Astrocyte (in vitro differentiated cells and primary cell): ENCODE measurements at regions not wholly inside any gene's neighbourhood (a gene's known extent, or its start where the extent isn't known, plus 50 kb on each side); places are given as distances from the start of the nearest gene placed in this dataset.

Source experiments
- DNase-seq: peaks from one replicate; pipeline ENCODE4 v3.0.0-alpha.2; 2010; ENCODE audit warnings: low read depth
- FAIRE-seq: peaks from 2 replicates; lab custom pipeline; 2011; peaks lifted over from hg19 to GRCh38; lab: Jason Lieb, UNC
- H2AFZ ChIP-seq: 2 replicates; pipeline ENCODE4 v1.6.0; 2012; ENCODE audit warnings: low read depth, low read length, inconsistent platforms
- H3K27ac ChIP-seq: 2 replicates; pipeline ENCODE4 v1.5.1; 2011; ENCODE audit warnings: low read depth, low read length, inconsistent platforms
- H3K27me3 ChIP-seq: 2 replicates; pipeline ENCODE4 v1.6.0; 2011; ENCODE audit warnings: low read length, inconsistent platforms; ENCODE audit not compliant: insufficient read depth
- H3K36me3 ChIP-seq: 2 replicates; pipeline ENCODE4 v1.5.1; 2011; ENCODE audit warnings: low read length, inconsistent platforms; ENCODE audit not compliant: insufficient read depth
- H3K4me1 ChIP-seq: 2 replicates; pipeline ENCODE4 v1.5.1; 2011; ENCODE audit warnings: low read length, inconsistent platforms; ENCODE audit not compliant: insufficient read depth
- H3K4me2 ChIP-seq: 2 replicates; pipeline ENCODE4 v1.6.0; 2012; ENCODE audit warnings: low read length, inconsistent platforms
- H3K4me3 ChIP-seq: 2 replicates; pipeline ENCODE4 v1.5.1; 2011; ENCODE audit warnings: low read depth, mild to moderate bottlenecking, low read length, inconsistent platforms; ENCODE audit not compliant: insufficient read depth
- H3K79me2 ChIP-seq: 2 replicates; pipeline ENCODE4 v1.6.0; 2012; ENCODE audit warnings: mild to moderate bottlenecking, low read length, inconsistent platforms; ENCODE audit not compliant: insufficient read depth
- H3K9ac ChIP-seq: 2 replicates; pipeline ENCODE4 v1.6.0; 2012; ENCODE audit warnings: mild to moderate bottlenecking, low read length, inconsistent platforms
- H3K9me3 ChIP-seq: 2 replicates; pipeline ENCODE4 v1.5.1; 2012; ENCODE audit warnings: low read depth, mild to moderate bottlenecking, low read length, inconsistent platforms; ENCODE audit not compliant: insufficient read depth
- H4K20me1 ChIP-seq: 2 replicates; pipeline ENCODE4 v1.6.0; 2012; ENCODE audit warnings: low read length, inconsistent platforms; ENCODE audit not compliant: insufficient read depth
- H3K27ac Mint-ChIP-seq: one replicate; pipeline ENCODE4 v1.8.0; 2021; ENCODE audit warnings: mild to moderate bottlenecking, mixed read lengths; ENCODE audit not compliant: unreplicated experiment
- H3K27me3 Mint-ChIP-seq: one replicate; pipeline ENCODE4 v1.8.0; 2021; ENCODE audit warnings: low read depth, mixed read lengths; ENCODE audit not compliant: unreplicated experiment
- H3K36me3 Mint-ChIP-seq: one replicate; pipeline ENCODE4 v1.8.0; 2021; ENCODE audit warnings: low read depth, mixed read lengths; ENCODE audit not compliant: unreplicated experiment
- H3K4me1 Mint-ChIP-seq: one replicate; pipeline ENCODE4 v1.8.0; 2021; ENCODE audit warnings: low read depth, mixed read lengths; ENCODE audit not compliant: unreplicated experiment
- H3K4me3 Mint-ChIP-seq: one replicate; pipeline ENCODE4 v1.8.0; 2021; ENCODE audit warnings: mild to moderate bottlenecking, moderate library complexity, mixed read lengths; ENCODE audit not compliant: unreplicated experiment
- H3K9me3 Mint-ChIP-seq: one replicate; pipeline ENCODE4 v1.8.0; 2021; ENCODE audit warnings: mild to moderate bottlenecking, mixed read lengths; ENCODE audit not compliant: unreplicated experiment
- CTCF ChIP-seq: IDR thresholded peaks from 2 replicates; pipeline ENCODE4 v1.5.1; 2011; ENCODE audit warnings: low read depth, mild to moderate bottlenecking, inconsistent platforms, low read length, moderate library complexity; ENCODE audit not compliant: insufficient read depth
- EZH2 ChIP-seq: IDR thresholded peaks from 2 replicates; pipeline ENCODE4 v1.6.1; 2012; ENCODE audit warnings: mild to moderate bottlenecking, low read length, inconsistent platforms; ENCODE audit not compliant: insufficient read depth

- no peaks in the 10 kb centered on the region for H4K20me1 ChIP-seq
- H3K9me3 ChIP-seq = peaks cover 4% of the 10 kb centered on the region
- Mint-ChIP-seq H3K27me3 (peaks cover 21% of the 10 kb centered on the region), H3K4me3 (no peak overlapping the region), H3K9me3 (peaks cover 7% of the 10 kb centered on the region), H3K27ac (peak overlapping the region; percentile 54), H3K4me1 (no peaks in the 10 kb centered on the region), H3K36me3 (no peaks in the 10 kb centered on the region)
- no peak for TF ChIP-seq CTCF
- no peak for TF ChIP-seq EZH2
- FAIRE-seq (no peak), DNase-seq (no peak)
- no peak overlapping the region for H3K4me2 ChIP-seq
- no peaks in the 10 kb centered on the region for H3K27me3 ChIP-seq
- H3K36me3 ChIP-seq = no peaks in the 10 kb centered on the region
- no peak overlapping the region for H3K4me3 ChIP-seq
- no peak overlapping the region for H3K9ac ChIP-seq
- H2AFZ ChIP-seq = no peak overlapping the region
- no peaks in the 10 kb centered on the region for H3K4me1 ChIP-seq
- H3K79me2 ChIP-seq = no peaks in the 10 kb centered on the region
- no peak overlapping the region for H3K27ac ChIP-seq
These were observed 181.9 kb upstream of the MYT1L start for GRCh38 chr2:2512931-2513330.

GRCh38 chr2:2507417-2507997, 176.4 kb upstream of the MYT1L start:
- peak overlapping the region; percentile 8 for H3K4me2 ChIP-seq
- no peaks in the 10 kb centered on the region for H3K4me1 ChIP-seq
- no peaks in the 10 kb centered on the region for H4K20me1 ChIP-seq
- Mint-ChIP-seq H3K4me3 (no peak overlapping the region), H3K4me1 (peaks cover 2% of the 10 kb centered on the region), H3K27ac (no peak overlapping the region), H3K36me3 (no peaks in the 10 kb centered on the region), H3K9me3 (peaks cover 8% of the 10 kb centered on the region), H3K27me3 (peaks cover 13% of the 10 kb centered on the region)
- H3K79me2 ChIP-seq = no peaks in the 10 kb centered on the region
- H3K4me3 ChIP-seq = no peak overlapping the region
- no peak overlapping the region for H3K9ac ChIP-seq
- H3K27me3 ChIP-seq = no peaks in the 10 kb centered on the region
- DNase-seq = no peak
- no peak overlapping the region for H2AFZ ChIP-seq
- H3K36me3 ChIP-seq = no peaks in the 10 kb centered on the region
- H3K9me3 ChIP-seq = no peaks in the 10 kb centered on the region
- H3K27ac ChIP-seq = no peak overlapping the region
- FAIRE-seq = no peak
- TF ChIP-seq CTCF (no peak), EZH2 (no peak)

GRCh38 chr2:2506536-2506935, 175.5 kb upstream of the MYT1L start:
- H3K36me3 ChIP-seq = no peaks in the 10 kb centered on the region
- H3K27me3 Mint-ChIP-seq = peaks cover 11% of the 10 kb centered on the region
- FAIRE-seq = no peak
- H3K27ac ChIP-seq = no peak overlapping the region
- no peaks in the 10 kb centered on the region for H3K36me3 Mint-ChIP-seq
- no peak overlapping the region for H3K4me2 ChIP-seq
- DNase-seq = no peak
- no peak overlapping the region for H3K4me3 ChIP-seq
- H4K20me1 ChIP-seq = no peaks in the 10 kb centered on the region
- H3K9ac ChIP-seq = no peak overlapping the region
- no peak overlapping the region for H3K4me3 Mint-ChIP-seq
- peaks cover 8% of the 10 kb centered on the region for H3K9me3 Mint-ChIP-seq
- TF ChIP-seq EZH2 (no peak), CTCF (no peak)
- no peak overlapping the region for H2AFZ ChIP-seq
- no peaks in the 10 kb centered on the region for H3K27me3 ChIP-seq
- H3K4me1 ChIP-seq = no peaks in the 10 kb centered on the region
- no peaks in the 10 kb centered on the region for H3K9me3 ChIP-seq
- H3K79me2 ChIP-seq = no peaks in the 10 kb centered on the region
- peaks cover 7% of the 10 kb centered on the region for H3K4me1 Mint-ChIP-seq
- no peak overlapping the region for H3K27ac Mint-ChIP-seq
